Activated CD4-positive, CD25-positive, alpha-beta regulatory T cell treated with anti-CD3 and anti-CD28 coated beads, Interleukin-2, amount 50 U/mL, for 16 hours (primary cell): ENCODE measurements at regions not wholly inside any gene's neighbourhood (a gene's known extent, or its start where the extent isn't known, plus 50 kb on each side); places are given as distances from the start of the nearest gene placed in this dataset.

Experiments used
- DNase-seq: peaks from one replicate; pipeline ENCODE4 v3.0.0-alpha.2; 2020; ENCODE audit warnings: low read depth, low spot score

GRCh38 chr12:91804533-91804932 is 341.1 kb downstream of the BTG1 start:
- DNase-seq, result no peak

GRCh38 chr12:91801048-91801447 is 344.6 kb downstream of the BTG1 start:
- DNase-seq, result no peak

GRCh38 chr12:91793676-91794075 is 352.0 kb downstream of the BTG1 start:
- no peak for DNase-seq

- DNase-seq, result no peak
Observed at GRCh38 chr12:91792597-91792996, 353.0 kb downstream of the BTG1 start.

- no peak for DNase-seq
Observed at GRCh38 chr12:91786499-91787272, 359.0 kb downstream of the BTG1 start.

- no peak for DNase-seq
Observed at GRCh38 chr12:91785655-91786498, 359.8 kb downstream of the BTG1 start.

- DNase-seq, result no peak
Observed at GRCh38 chr12:91781114-91781513, 364.5 kb downstream of the BTG1 start.

GRCh38 chr12:91778938-91779400 is 366.7 kb downstream of the BTG1 start:
- DNase-seq, result peak; percentile 35

- DNase-seq, result no peak
Observed at GRCh38 chr12:91778091-91778832, 367.4 kb downstream of the BTG1 start.

- DNase-seq, result no peak
Observed at GRCh38 chr12:91777268-91777992, 368.2 kb downstream of the BTG1 start.

GRCh38 chr12:91774434-91774921 is 371.2 kb downstream of the BTG1 start:
- no peak for DNase-seq

GRCh38 chr12:91773749-91774429 is 371.8 kb downstream of the BTG1 start:
- no peak for DNase-seq

GRCh38 chr12:91772411-91772810 is 373.2 kb downstream of the BTG1 start:
- no peak for DNase-seq

- DNase-seq, result no peak
Observed at GRCh38 chr12:91769736-91770135, 375.9 kb downstream of the BTG1 start.

- DNase-seq, result no peak
Observed at GRCh38 chr12:91767237-91767636, 378.4 kb downstream of the BTG1 start.

- DNase-seq, result no peak
Observed at GRCh38 chr12:91766454-91766853, 379.2 kb downstream of the BTG1 start.

GRCh38 chr12:91763654-91764370 is 381.8 kb downstream of the BTG1 start:
- DNase-seq, result no peak

GRCh38 chr12:91753649-91754048 is 392.0 kb downstream of the BTG1 start:
- no peak for DNase-seq

GRCh38 chr12:91746976-91747375 is 398.7 kb downstream of the BTG1 start:
- no peak for DNase-seq

- DNase-seq, result no peak
Observed at GRCh38 chr12:91744597-91744996, 401.0 kb downstream of the BTG1 start.
